GM18951 (cell line): ENCODE measurements at regions not wholly inside any gene's neighbourhood (a gene's known extent, or its start where the extent isn't known, plus 50 kb on each side); places are given as distances from the start of the nearest gene placed in this dataset.

Source experiments
- POLR2A ChIP-seq: IDR thresholded peaks from 4 replicates; pipeline ENCODE4 v1.6.1; 2011; ENCODE audit warnings: mild to moderate bottlenecking; ENCODE audit not compliant: insufficient read length, insufficient read depth; ENCODE audit errors: extremely low read depth
- in situ Hi-C: fragments of 300-500 bp; cut with MboI; formaldehyde crosslinking; loops from one replicate; pipeline ENCODE4 v1.12.0; 2022; ENCODE audit warnings: low sequenced_read_pairs, mixed read lengths, inconsistent platforms; ENCODE audit not compliant: unreplicated experiment

GRCh38 chr13:75231235-75231634, 250.7 kb downstream of the TBC1D4 start:
- TF ChIP-seq POLR2A, result no peak
- in situ Hi-C loops, result no loop called here

- in situ Hi-C loops, result no loop called here
- no peak for TF ChIP-seq POLR2A
Observed at GRCh38 chr13:75226733-75227435, 255.1 kb downstream of the TBC1D4 start.

GRCh38 chr13:75226092-75226491, 255.9 kb downstream of the TBC1D4 start:
- no peak for TF ChIP-seq POLR2A
- in situ Hi-C loops, result no loop called here

GRCh38 chr13:75225288-75226032, 256.5 kb downstream of the TBC1D4 start:
- in situ Hi-C loops, result no loop called here
- TF ChIP-seq POLR2A, result no peak

- TF ChIP-seq POLR2A, result no peak
- in situ Hi-C loops, result no loop called here
Observed at GRCh38 chr13:75224053-75224742, 257.8 kb downstream of the TBC1D4 start.

- in situ Hi-C loops, result no loop called here
- TF ChIP-seq POLR2A, result no peak
Observed at GRCh38 chr13:75222031-75222430, 259.9 kb downstream of the TBC1D4 start.

GRCh38 chr13:75220861-75221260, 261.1 kb downstream of the TBC1D4 start:
- TF ChIP-seq POLR2A, result no peak
- in situ Hi-C loops, result no loop called here

GRCh38 chr13:75220238-75220542, 261.8 kb downstream of the TBC1D4 start:
- in situ Hi-C loops, result no loop called here
- no peak for TF ChIP-seq POLR2A

GRCh38 chr13:75219479-75220237, 262.3 kb downstream of the TBC1D4 start:
- no peak for TF ChIP-seq POLR2A
- in situ Hi-C loops, result no loop called here

- in situ Hi-C loops, result no loop called here
- no peak for TF ChIP-seq POLR2A
Observed at GRCh38 chr13:75217949-75218348, 264.0 kb downstream of the TBC1D4 start.

GRCh38 chr13:75216038-75216437, 265.9 kb downstream of the TBC1D4 start:
- no peak for TF ChIP-seq POLR2A
- in situ Hi-C loops, result no loop called here

GRCh38 chr13:75214846-75215245, 267.1 kb downstream of the TBC1D4 start:
- in situ Hi-C loops, result no loop called here

GRCh38 chr13:75202981-75203380, 279.0 kb downstream of the TBC1D4 start:
- no peak for TF ChIP-seq POLR2A
- in situ Hi-C loops, result no loop called here

More at GRCh38 chr13:75214846-75215245, 267.1 kb downstream of the TBC1D4 start:
- TF ChIP-seq POLR2A, result no peak

- in situ Hi-C loops, result no loop called here
- TF ChIP-seq POLR2A, result no peak
Observed at GRCh38 chr13:75197803-75198202, 284.2 kb downstream of the TBC1D4 start.
